Heart left ventricle (tissue), 16 donors: ENCODE measurements at regions not wholly inside any gene's neighbourhood (a gene's known extent, or its start where the extent isn't known, plus 50 kb on each side); places are given as distances from the start of the nearest gene placed in this dataset.
A peak's percentile ranks its signal among the peaks of the same experiment; 100 is the strongest.

Source experiments
- ATAC-seq, 4 donors: fragments of 200-7000 bp; cut with Tn5 transposase; one replicate each; pipeline ENCODE4 v1.9.1; 2020 to 2022; ENCODE audit warnings: moderate library complexity in 4 of 4, mild to moderate bottlenecking in 3 of 4, moderate number of reproducible peaks in 1 of 4
- DNase-seq, 5 donors: peaks; one replicate each; pipeline ENCODE4 v3.0.0-alpha.2; 2020
- H3K27ac ChIP-seq, 12 donors: fragments of 200-600 bp; sonication (generic) in 4 of 12; one replicate each; pipeline versions ENCODE4 v1.5.0 to v1.8.0; 2016 to 2022; ENCODE audit warnings: mild to moderate bottlenecking in 2 of 12
- H3K27me3 ChIP-seq, 9 donors: fragments of 200-600 bp; sonication (generic) in 2 of 9; one replicate each; pipeline versions ENCODE4 v1.5.1 to v1.8.0; 2016 to 2022; ENCODE audit warnings: mild to moderate bottlenecking in 3 of 9
- H3K36me3 ChIP-seq, 9 donors: fragments of 200-600 bp; sonication (generic) in 2 of 9; one replicate each; pipeline versions ENCODE4 v1.5.0 to v1.8.0; 2018 to 2022; ENCODE audit warnings: mild to moderate bottlenecking in 2 of 9
- H3K4me1 ChIP-seq, 12 donors: fragments of 200-600 bp; sonication (generic) in 4 of 12; one replicate each; pipeline versions ENCODE4 v1.5.0 to v1.8.0; 2016 to 2022; ENCODE audit warnings: mild to moderate bottlenecking in 3 of 12
- H3K4me3 ChIP-seq, 12 donors: fragments of 200-600 bp; sonication (generic) in 4 of 12; one replicate each; pipeline versions ENCODE4 v1.5.0 to v1.8.0; 2017 to 2022; ENCODE audit warnings: mild to moderate bottlenecking in 9 of 12, moderate library complexity in 4 of 12
- H3K9me3 ChIP-seq, 12 donors: fragments of 200-600 bp; sonication (generic) in 4 of 12; one replicate each; pipeline versions ENCODE4 v1.5.0 to v1.8.0; 2016 to 2022; ENCODE audit warnings: mild to moderate bottlenecking in 1 of 12
- POLR2A ChIP-seq, 2 donors: fragments of 450-650 bp; IDR thresholded peaks; one replicate each; pipeline ENCODE4 v1.6.1; 2017; ENCODE audit warnings: antibody characterized with exemption in 2 of 2, mild to moderate bottlenecking in 2 of 2, moderate library complexity in 2 of 2
- WGBS, 4 donors: extraction: QIAGEN DNeasy Blood & Tissue Kit in 2 of 4; methylation state at CpG; one replicate each; pipeline versions ENCODE4 v1.1.5 to v1.1.7; 2013 to 2018; 5-methylcytosine and 5-hydroxymethylcytosine counted together
- intact Hi-C, 10 donors: fragments of 100-400 bp; cut with DNase I; formaldehyde crosslinking; loops; one replicate each; pipeline versions ENCODE4 v1.11.1 to v1.14.2; 2022
- TF ChIP-seq, protein P1 (sequence below), 12 donors: fragments of 200-600 bp; sonication (generic) in 4 of 12; IDR thresholded peaks; one replicate each; pipeline versions ENCODE4 v1.5.0 to v1.8.0; 2018 to 2022; ENCODE audit warnings: antibody characterized with exemption in 12 of 12, mild to moderate bottlenecking in 5 of 12
- donor health status: ischemic (EF 13 %, LVEDD 7.1; RV severe dilation, severe dysfunction).
- donor health status: healthy with polysubstance abuse.
- donor health status: DM: no; HTN: yes; CAD: no.
- donor health status: DM: no; HTN: no; CAD: no.
- donor health status: ischemic (EF 25% LVEDD 6.9; RV normal size, moderate dysfunction).
- donor health status: ischemic (EF 25% LVEDD 5.7; RV mildly dilated, moderate dysfunction).
- donor health status: healthy.
- donor health status: DM: yes; HTN: yes; CAD: no.
- donor health status: ischemic (EF 35%, LVEDD 5.7; RV mildly dilated, moderate dysfunction).
- donor health status: nonischemic (EF 11% LVEDD 7.7; RV severe dilation, severe dysfunction).
- donor health status: DM: yes; HTN: yes; CAD: no.
- donor health status: PGD.
- donor health status: ischemic (EF 29% LVEDD 5.4; RV normal size, mild dysfunction).
- donor health status: nonischemic (EF 23%, LVEDD 6.1; RV moderate dilation, normal function).

DNA sequence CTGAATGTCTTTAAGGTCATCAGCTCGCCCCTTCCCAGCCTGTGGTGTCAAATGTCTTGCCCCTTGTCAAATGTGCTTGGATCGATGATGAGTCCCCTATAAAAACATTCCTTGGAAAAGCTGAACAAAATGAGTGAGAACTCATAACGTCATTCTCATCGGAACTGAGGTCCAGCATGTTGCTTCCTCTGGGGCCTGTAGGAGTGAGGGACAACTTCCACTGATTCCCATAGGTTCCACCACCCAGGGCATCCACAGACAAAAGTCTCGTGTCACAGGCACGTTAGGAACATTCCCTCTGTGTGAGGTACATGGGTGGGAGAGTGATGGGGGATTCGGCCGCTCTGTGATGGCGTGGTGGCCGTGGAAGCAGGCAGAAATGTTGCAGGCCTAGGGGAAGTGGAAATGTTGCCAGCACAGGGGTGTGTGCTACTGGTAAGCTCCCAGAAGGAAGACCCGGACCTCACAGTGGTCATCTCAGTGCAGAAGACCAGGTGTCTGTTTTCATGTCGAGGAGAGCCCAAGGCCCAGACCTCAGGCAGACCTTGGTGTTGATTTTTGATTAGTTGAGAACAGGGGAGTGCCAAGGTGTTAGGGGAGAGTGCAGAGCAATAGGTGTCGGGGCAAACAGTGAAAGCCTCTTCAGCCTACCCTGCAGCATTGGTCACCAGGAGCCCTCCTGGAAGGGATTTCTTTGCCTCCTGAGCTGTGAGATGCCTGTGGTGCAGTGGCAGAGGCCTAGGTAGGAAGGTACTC is 96.8 kb downstream of the SNRPN start:
- no peaks in the 10 kb centered on the region for H3K4me1 ChIP-seq
- intact Hi-C loops = loop anchor here in 1 of 10 donors (5.0 kb wide), 1 partner anchor 36 kb away; no protein-coding TSS in a partner anchor
- H3K27ac ChIP-seq = no peak overlapping the region
- H3K4me3 ChIP-seq = no peak overlapping the region
- no peak for ATAC-seq
- peaks cover 14 to 100% (median 96%) of the 10 kb centered on the region in 12 donors for H3K9me3 ChIP-seq
- peaks cover 24 to 95% (median 72%) of the 10 kb centered on the region in 9 donors for H3K36me3 ChIP-seq
- peak in 1 of 5 donors; percentile 4 for DNase-seq
- TF ChIP-seq, protein P1, sequence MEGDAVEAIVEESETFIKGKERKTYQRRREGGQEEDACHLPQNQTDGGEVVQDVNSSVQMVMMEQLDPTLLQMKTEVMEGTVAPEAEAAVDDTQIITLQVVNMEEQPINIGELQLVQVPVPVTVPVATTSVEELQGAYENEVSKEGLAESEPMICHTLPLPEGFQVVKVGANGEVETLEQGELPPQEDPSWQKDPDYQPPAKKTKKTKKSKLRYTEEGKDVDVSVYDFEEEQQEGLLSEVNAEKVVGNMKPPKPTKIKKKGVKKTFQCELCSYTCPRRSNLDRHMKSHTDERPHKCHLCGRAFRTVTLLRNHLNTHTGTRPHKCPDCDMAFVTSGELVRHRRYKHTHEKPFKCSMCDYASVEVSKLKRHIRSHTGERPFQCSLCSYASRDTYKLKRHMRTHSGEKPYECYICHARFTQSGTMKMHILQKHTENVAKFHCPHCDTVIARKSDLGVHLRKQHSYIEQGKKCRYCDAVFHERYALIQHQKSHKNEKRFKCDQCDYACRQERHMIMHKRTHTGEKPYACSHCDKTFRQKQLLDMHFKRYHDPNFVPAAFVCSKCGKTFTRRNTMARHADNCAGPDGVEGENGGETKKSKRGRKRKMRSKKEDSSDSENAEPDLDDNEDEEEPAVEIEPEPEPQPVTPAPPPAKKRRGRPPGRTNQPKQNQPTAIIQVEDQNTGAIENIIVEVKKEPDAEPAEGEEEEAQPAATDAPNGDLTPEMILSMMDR (IDR thresholded peaks at IDR 0.05) = no peak
- TF ChIP-seq POLR2A (IDR thresholded peaks at IDR 0.05) = no peak
- 82 to 85% (median 84%) methylated on average over 13 of the region's 13 CpGs for WGBS, 4 donors
- no peaks in the 10 kb centered on the region for H3K27me3 ChIP-seq

DNA sequence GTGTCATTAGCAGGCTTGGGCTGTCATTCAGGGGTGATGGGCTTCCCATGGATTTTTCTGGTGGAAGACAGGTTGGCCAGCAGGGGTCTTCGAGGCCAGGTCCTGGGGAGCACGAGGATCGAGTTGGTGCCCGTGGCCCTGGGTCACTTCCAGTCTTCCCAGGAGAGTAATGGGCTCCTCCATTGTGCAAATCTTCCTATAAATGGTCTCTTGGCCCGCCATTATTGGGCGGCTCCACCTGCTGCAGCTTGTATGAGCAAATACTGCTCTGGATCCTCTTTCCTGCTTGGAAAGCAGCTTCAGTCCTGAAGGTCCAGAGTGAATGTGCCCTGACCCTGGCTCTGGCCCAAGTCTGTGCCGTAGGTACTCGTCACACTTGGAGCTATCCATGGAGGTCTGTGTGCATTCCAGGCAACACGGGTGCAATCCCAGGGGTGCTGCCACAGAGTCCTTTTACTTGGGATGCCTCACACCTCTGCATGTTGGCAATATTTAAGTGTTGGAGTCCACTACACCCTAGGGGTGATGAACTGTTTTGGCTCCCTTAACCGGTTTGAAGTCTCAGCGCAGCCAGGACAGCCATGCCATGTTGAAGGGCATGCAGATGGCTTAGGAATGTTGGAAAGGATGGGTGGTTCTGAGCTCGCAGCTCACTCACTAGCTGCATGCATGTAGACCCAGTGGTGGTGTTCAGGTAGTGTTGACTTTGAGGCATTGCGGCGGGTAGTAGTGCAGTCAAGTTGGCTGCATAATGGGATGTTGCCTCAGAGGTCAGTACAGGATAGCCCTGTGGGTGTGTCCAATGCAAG is 97.6 kb downstream of the SNRPN start:
- Histone ChIP-seq H3K27me3 (no peaks in the 10 kb centered on the region), H3K9me3 (peaks cover 9 to 100% (median 96%) of the 10 kb centered on the region in 12 donors), H3K4me1 (no peaks in the 10 kb centered on the region), H3K4me3 (no peak overlapping the region), H3K36me3 (peaks cover 28 to 95% (median 73%) of the 10 kb centered on the region in 9 donors), H3K27ac (no peak overlapping the region)
- peak in 1 of 5 donors; percentile 18 for DNase-seq
- no peak for ATAC-seq
- intact Hi-C loops = loop anchor here in 1 of 10 donors (5.0 kb wide), 1 partner anchor 35 kb away; no protein-coding TSS in a partner anchor
- WGBS, 4 donors = 84 to 92% (median 89%) methylated on average over 14 of the region's 14 CpGs
- TF ChIP-seq, protein P1 (IDR thresholded peaks at IDR 0.05) = no peak
- TF ChIP-seq POLR2A (IDR thresholded peaks at IDR 0.05) = no peak

DNA sequence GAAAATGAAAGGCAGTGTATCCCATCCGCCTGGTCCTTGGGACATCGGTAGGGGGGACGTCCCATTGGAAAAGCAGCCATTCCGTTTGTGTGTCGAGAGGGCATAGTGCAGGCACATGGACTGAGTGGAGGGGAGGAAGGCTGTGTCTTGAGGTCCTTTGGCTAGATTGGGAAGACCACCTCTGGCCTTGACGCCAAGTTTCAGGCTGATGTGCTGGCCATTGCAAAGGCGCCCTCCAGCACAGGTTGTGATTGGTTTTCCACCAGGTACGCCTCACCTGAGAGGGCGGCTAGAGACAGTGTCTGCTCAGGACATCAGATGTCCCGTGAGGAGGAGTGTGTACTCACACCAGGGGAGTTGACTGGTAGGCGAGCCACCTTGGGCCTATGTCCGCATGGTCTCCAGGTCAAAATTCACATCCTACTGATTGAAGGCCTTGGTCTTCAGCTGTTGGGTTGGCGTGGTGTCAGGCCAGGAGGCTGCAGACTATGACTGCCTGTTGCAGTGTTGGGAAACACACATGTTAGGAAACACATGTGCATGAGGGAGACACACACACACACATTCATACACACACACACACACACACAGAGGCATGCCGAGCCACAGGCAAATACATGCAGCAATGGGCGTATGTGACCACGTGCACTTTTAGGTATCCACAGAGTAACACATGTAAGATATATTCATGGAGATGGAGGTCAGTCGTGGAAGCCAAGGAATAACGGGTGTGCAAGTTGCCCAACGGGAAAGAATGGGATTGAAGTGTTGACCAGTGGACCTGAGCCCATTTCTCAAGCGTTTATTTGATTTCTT is 98.4 kb downstream of the SNRPN start:
- ATAC-seq = no peak
- peaks cover 9 to 100% (median 96%) of the 10 kb centered on the region in 12 donors for H3K9me3 ChIP-seq
- peaks cover 30 to 96% (median 75%) of the 10 kb centered on the region in 9 donors for H3K36me3 ChIP-seq
- no peak overlapping the region for H3K27ac ChIP-seq
- intact Hi-C loops = loop anchor here in 1 of 10 donors (5.0 kb wide), 1 partner anchor 34 kb away; no protein-coding TSS in a partner anchor
- TF ChIP-seq, protein P1 (IDR thresholded peaks at IDR 0.05) = no peak
- TF ChIP-seq POLR2A (IDR thresholded peaks at IDR 0.05) = no peak
- no peak overlapping the region for H3K4me3 ChIP-seq
- no peaks in the 10 kb centered on the region for H3K4me1 ChIP-seq
- no peaks in the 10 kb centered on the region for H3K27me3 ChIP-seq
- 87 to 93% (median 89%) methylated on average over 19 to 20 of the region's 20 CpGs for WGBS, 4 donors
- DNase-seq = peak in 1 of 5 donors; percentile 7
